Pons (tissue), 1 donor: ENCODE measurements at regions not wholly inside any gene's neighbourhood (a gene's known extent, or its start where the extent isn't known, plus 50 kb on each side); places are given as distances from the start of the nearest gene placed in this dataset.
"Not testable (repeated sequence)": the region's sequence is repeated elsewhere in the genome, so short reads cannot be mapped to it uniquely, and the experiment has no call there.

ENCODE experiments used
- DNase-seq: peaks from one replicate; pipeline ENCODE4 v3.0.0-alpha.2; 2016; ENCODE audit warnings: low spot score

DNA sequence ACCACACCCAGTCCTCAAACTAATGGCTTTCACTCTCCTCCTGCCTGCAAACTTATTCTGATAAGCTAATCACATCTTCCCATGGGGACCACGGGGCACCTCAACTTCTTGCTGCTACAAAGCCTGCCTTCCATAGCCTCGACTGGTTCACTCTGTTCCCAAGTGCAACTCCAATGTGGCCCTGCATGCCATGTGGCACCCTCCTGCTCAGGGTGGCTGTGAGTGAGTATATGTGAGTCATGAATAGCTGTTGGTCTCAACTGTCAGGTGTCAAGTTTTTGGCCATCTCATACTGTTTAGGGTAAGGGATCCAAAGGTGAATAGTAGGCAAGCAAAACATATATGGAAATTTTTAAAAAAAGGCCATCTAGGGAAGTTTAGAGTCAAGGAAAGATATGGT, 276.1 kb upstream of the DCC start:
- DNase-seq: no peak

DNA sequence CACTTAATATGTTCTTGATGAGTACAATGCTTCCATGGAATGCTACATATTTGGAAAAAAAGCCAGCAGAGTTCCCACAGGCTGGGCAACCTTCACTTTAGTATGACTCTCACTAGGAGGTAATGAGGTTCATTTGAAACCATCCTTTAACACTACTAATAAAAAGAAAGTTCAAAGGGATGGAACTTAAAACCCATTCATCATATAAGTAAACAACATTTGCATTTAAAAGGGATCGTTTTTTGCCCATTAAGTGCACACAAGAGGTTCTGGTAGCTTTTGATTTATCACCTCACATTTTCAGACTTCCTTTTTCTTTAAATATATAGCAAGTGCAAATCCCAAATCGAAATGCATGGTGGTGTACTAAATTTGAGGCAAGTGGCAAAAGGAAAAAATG, 270.8 kb upstream of the DCC start:
- no peak for DNase-seq

DNA sequence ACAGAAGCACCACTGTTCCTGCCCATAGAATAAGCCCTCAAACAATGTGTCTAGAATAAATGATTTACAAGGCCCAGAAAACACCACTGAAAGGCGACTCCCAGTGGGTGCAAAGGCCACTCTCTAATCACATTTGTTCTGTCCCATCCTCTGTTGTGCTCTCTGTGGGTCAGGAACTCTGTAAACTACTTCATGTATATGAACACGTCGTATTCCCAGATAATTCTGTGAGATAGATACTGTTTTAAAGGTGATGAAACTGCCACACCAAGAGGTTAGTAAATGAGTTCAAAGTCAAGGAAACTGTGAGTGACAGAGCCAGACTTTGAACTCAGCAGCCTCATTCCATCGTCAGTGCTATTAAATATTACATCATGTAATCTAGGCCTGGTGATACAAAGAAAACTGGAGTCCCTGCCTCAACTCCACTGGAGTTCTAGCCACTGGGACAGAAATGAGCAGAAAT, 269.7 kb upstream of the DCC start:
- DNase-seq: no peak

DNA sequence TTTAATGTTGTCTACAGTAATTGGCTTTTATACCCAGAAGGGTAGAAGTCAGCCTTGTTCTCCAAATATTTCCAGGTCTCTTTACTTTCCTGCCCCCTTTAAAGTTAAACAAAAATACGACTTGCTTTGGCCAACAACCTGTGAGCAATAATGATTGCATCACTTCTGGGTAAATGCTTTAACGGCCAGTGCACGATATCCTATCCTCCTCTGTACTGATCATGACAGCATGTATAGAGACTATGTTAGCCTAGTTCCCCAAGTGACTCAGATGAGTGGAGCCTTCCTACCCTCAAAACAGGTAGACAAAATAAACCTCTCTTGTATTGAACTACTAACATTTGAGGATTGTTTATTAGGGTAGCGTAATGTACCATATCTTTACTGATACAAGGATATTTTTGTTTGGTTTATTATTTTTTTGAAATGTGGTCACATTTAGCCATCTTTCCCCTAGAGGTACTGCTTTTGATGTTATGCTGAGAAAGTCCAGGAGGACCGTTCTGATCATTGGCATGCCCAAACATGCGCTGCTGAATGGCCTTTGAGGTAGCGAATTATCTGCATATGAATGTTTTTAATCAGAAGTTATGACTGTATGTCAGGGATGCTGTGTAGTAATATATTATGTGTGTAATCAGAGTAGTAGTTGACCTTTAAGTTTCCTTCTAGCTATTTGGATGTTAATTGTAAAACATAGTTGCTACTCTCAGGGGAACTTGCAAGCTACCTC, 262.6 kb upstream of the DCC start:
- DNase-seq: no peak

DNA sequence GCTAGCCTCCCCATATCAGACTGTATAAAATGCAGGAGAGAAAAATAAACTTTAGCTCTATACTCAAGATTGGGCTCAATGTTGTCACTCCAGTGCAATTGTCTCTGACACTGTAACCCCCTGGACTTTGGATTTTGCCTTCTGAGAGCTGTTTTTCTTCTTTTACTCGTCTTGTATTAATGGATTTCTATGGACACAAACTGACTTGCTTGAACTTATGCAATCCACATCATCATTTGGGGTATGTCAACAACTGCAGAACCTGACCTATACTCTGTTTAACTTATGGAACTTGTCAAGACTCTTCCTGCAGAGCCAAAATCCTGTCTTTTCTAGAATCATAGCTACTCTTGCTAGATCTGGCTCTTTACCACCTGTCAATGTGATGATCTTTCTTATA, 257.8 kb upstream of the DCC start:
- no peak for DNase-seq

DNA sequence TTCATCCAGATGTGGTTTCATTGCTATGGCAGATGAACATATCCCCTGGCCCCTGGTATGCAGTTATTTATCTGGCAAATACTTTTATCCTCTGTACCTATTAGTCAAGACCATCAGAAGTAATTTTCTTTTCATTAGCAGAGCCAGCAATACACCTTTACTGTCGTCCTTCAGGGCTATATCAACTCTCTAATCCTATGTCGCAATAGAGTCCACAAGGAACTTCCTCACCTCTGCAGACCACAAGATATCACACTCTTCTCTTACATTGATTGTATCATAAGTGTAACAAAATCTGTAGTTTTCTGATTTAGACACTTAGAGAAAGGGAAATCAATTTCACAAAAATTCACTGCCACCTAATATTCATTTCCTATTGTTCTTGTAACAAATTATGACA, 252.9 kb upstream of the DCC start:
- no peak for DNase-seq

DNA sequence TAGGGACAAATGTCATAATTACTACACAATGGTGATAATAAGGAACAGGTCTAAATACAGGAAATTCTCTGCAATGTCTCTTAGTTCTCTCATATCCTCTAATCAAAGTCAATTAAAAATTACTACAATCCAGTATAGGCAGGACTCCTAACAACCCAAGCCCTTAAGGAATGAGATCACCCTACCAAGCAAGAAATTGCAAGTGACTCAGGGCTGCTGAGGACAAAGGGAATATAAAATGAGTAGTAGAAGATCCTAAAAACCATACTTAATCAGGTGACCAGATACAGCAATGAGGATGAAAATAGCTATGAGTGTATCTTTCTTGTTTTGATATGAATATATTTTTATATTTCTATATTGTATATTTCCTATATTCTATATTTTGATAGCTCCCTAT, 250.0 kb upstream of the DCC start:
- DNase-seq: no peak

DNA sequence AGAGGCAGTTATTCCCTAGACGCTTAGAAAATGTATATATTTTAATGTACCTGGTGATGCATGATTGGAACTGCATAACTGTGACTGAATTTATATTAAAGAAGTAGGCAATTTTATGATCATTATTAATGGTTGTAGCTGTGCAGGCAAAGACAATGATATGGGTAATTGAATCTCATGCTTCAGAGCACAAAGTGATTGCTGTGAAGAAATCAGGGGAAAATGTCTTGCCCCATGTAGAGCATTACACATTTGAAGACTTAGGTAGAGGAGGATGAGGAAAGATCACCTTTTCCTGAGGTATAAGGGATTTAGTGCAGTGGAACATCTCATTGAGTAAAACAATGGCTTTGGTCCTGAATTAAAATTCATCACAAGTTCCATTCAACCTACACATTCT, 246.8 kb upstream of the DCC start:
- DNase-seq: no peak

DNA sequence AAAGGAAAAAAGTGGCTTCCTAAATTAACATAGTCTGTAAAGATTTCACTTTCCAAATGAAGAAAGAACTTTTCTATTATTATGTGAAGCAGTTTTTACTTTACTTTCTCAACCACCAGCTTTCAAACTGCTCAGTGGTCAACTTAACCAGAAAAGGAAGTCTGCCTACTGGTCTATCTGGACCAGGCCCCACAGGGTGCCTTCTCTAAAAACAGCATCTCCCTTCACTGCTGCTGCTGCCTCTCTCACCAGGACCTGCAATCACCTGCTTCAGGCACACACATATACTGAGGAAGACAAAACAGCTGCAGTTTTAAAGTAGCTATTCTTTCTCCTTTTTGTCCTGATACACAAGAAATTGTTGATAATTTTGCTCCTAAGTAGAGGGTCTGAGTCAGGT, 221.3 kb upstream of the DCC start:
- no peak for DNase-seq

DNA sequence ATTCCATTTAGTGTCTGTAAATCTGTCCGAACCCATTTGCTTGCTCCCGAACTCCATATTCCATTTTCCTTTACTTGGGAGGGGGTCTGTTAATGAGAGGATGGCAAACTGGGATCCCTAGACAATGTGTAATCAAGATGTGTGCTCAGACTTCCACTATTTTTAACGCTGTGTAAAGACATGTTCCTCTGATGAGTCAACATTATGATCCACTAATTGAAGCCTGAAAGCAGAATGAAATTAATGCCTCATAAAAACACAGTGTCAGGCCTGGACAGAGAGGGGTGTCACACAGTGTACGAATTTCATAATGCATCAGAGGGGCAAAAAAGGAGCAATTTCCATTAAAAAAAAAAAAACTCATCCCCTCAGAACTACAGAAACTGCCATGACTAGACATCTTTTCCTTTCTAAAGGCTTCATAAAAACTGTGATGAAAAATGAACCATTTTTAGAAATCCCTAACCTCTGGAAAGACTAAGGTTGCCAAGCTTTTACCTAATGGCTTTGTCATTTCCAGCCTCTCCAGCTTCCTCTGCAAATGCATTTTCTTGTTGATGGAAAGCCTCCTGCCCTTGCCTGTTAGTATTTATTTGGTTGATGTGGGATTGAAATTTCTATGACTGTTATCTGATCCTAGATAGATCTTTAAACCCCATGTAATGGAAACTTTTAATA, 209.2 kb upstream of the DCC start:
- DNase-seq: no peak

DNA sequence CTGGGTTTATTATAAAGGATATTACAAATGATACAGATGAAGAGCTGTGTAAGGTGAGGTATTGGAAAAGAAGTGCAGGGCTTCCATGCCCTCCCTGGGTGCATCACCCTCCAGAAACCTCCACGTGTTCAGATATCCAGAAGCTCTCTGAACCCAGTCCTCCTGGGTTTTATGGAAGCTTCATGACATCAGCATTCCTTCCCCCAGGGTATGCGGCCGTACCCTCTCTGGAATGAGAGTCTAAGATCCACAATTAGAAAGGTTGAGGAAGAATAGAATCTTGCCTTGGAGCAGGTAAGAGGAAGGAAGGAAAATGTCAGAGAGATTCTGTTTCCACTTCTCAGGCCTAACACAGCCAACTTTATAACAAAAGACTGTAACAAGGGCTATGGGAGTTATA, 208.2 kb upstream of the DCC start:
- no peak for DNase-seq

DNA sequence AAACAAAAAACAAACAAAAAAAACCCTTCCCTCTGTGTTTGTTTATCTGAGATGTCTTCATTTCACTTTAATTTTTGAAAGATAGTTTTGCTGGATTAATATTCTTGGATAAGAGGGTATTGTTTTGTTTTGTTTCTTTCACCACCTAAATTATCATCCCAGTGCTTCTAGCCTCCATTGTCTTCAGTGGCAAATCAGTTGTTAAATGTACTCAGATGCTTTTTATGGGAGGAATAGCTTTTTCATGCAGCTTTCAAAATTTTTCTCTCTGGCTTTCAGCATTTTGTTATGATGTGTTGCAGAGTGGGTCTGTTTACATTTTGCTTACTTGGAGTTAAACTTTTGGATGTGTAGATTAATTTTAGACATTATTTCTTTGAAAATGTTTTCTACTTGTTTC, 203.5 kb upstream of the DCC start:
- DNase-seq: no peak

DNA sequence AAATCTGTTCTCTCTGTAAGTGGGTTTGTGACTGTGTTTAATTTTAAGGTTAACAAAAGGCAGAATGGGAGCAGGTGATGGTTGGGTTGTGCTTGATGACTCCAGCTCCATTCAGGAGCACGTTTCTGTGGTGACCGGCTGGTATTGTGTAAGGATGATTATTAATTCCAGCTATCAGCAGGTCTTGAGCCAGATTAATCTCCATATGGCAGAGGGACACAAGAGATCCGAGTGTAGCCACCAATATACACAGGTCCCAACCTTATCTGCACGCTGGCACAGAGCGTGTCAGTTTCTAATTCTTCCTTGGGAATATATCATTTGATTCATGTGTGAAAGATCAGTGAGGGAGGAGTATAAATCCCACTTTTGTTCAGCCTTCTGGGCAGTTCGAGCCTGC, 199.0 kb upstream of the DCC start:
- no peak for DNase-seq

DNA sequence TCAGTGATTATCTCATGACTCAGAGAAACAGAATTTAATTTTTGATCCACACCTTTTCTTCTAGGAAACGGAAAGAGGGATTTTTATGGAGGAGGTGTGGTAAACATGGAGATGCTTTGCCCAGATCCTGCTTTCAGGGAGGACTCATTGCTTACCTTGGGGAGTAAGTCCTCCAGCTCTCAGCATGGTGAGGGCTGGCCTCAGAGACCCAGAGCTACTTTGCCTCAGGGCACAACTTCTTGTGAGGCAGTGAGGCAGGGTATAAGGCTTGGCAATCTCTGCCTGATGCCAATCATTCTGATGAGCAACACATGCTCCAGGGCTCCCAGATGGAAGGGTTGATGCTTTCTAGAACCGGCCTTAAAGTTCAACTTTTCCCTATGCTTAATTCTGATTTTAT, 189.9 kb upstream of the DCC start:
- DNase-seq: no peak

DNA sequence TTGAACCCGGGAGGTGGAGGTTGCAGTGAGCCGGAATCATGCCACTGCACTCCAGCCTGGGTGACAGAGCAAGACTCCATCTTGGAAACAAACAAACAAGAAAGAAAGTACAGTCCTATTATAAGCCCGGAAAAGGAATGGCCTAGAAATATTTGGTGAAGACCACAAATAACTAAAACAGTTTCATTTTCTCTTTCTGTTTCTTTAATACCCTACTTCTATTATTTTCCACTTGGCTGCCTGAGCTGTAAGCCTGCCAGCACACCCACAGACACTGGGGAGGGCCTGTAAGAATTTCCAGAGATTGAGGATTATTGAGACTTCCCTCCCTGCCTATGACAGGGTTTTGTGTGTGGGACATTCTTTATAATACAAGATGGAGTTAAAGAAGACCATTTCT, 188.0 kb upstream of the DCC start:
- no peak for DNase-seq

DNA sequence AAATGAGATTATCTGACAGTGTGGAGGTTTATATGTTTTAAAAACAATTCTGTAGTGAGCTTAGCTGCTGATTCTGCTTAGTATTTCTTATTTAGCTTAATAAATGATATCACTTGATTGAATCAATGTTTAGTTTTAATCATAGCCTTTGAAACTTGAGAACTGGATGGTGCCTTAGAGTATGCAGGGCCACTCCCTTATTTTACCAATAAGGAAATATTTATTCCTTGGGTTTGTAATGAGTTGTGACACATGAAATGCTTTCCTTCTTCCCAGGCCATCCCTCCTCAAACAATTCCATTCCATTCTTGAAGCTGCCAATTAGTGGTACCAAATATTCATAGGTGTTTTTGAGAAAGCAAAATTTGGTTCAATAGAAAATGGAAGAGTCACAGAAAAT, 183.8 kb upstream of the DCC start:
- DNase-seq: no peak

DNA sequence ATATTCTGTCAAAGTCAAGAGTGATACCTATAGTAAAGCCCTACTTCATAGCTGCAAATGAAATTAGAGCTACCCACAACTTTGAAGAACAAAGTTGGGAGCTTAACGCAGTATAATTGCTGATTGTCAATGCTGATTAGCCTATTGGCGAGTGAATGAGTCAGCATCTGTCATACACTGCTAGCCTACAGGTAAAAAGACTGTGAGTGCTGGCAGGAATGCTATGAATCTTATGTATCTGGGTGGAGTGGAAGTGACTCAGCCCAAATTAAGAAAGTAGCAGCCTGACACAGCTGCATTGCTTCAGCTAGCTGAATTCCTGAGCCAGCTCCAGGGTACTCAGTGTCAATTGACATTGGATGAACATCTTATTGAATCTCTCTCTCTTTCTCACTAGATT, 179.4 kb upstream of the DCC start:
- DNase-seq: no peak

DNA sequence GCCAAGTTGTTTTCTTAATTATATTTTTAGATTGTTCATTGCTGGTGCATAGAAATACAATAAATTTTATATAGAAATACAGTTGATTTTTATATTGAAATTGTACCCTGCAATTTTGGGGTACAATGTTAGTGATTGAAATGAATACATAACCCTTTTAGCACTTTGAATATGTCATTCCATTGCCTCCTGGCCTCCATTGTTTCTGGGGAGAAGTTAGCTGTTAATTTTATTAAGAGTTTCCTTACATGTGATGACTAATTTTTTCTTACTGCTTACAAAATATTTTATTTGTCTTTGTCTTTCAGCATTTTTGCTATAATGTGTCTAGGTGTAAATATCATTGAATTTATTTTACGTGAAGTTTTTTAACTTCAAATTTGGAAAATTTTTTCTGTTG, 176.5 kb upstream of the DCC start:
- no peak for DNase-seq

DNA sequence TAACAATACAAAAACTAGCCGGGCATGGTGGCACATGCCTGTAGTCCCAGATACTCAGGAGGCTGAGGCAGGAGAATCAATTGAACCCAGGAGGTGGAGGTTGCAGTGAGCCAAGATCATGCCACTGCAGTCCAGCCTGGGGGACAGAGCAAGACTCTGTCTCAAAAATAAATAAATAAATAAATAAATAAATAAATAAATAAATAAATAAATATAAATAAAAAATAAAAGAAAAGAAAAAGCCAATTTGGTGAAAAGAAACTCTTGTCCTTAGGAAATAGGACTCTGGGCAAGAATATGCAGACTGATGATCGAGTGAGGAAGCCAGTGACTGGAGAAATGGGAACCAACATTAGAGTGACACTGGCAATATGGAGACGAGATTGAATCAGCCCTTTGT, 171.9 kb upstream of the DCC start:
- not testable (repeated sequence) for DNase-seq

DNA sequence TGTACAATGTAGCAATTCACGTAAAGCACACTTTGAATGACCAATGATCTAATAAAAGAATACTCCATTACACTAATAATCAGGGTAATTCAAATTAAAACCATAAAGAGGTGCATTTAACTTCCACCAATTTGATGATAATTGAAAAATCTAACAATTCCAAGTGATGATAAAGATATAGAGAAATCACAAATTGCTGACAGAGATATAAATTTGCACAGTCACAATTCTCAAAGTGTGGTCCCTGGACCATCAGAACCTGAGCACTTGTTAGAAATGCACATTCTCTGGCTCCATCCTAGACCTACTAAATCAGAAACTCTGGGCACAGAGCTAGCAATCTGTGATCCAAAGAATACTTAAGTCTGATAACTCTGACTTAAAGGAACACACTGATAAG, 165.8 kb upstream of the DCC start:
- DNase-seq: no peak

DNA sequence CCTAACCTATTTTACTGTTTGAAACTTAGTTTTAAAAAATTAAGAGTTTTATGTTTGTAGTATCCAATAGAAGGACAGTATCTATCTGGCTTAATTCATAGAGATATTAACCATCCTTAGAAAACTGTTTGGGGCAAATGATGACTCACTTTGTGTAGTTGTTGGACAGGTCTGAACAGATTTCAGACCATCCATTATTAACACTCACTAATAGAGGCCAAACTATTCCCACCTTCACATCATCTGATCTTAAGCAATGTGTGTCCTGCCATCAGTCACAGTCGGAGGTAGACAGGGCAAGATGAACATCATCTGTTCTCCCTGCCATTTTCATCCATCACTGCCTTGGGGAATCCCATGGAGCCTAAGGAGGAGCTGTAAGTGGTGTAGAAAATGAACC, 164.6 kb upstream of the DCC start:
- DNase-seq: no peak

DNA sequence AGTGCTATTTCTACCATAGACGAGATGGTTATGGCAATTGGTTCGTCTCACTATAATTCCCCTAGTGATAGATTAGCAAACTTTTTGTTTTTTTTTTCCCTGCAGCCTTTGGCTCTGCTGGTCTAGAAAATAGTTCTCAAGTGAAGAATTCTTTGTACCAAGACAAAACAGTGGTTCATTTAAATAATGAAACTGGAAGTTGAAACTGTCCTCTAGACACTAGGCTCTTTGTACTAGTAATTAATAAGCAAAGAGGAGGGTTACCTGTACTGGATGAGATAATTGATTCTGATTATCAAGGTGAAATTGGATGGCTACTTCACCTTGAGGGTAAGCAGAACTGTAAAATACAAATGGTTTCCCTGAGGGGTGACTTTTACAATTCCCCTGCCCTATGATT, 156.9 kb upstream of the DCC start:
- no peak for DNase-seq

DNA sequence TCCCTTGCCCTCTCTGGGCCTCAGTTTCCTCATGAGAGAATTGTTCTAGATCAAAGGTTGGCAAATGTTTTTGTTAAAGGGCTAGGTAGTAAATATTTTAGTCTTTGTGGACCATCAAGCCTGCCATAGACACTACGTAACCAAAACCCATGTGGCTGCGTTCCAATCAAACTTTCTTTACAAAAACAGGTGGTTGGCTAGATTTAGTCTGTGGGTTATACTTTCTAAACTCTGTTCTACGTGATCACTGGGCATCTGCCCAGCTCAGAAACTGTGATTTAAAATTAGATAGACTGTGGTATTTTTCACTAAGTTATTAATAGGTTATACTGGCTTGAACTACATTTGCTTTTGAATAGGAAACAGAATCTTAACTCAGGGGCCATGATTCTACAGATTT, 149.8 kb upstream of the DCC start:
- DNase-seq: no peak

DNA sequence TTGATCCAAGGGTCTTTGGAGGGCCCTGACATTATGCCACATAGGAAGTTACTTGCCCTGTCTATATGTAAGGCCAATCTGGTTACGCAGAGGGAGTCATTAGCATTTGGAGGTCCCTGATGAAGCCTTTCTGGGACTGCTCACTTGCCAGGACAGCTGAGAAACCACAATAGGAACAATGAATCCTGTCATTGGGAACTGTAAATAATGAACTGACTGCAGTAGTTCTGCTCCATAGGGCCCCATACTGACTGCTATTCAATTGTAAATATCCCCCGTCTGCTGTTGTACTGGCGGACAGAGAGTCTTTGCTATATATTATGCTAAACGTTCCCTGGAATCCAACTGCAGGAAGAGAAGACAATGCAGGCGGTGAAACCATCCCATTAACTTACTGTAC, 149.4 kb upstream of the DCC start:
- no peak for DNase-seq
